GM18507 (cell line): ENCODE measurements at regions not wholly inside any gene's neighbourhood (a gene's known extent, or its start where the extent isn't known, plus 50 kb on each side); places are given as distances from the start of the nearest gene placed in this dataset.
"Not testable (repeated sequence)": the region's sequence is repeated elsewhere in the genome, so short reads cannot be mapped to it uniquely, and the experiment has no call there.

Experiments used
- DNase-seq: peaks from one replicate; pipeline ENCODE4 v3.0.0; 2011; ENCODE audit warnings: low read depth; ENCODE audit not compliant: insufficient read length; ENCODE audit errors: extremely low spot score
- FAIRE-seq: peaks from 2 replicates; lab custom pipeline; 2011; peaks lifted over from hg19 to GRCh38; lab: Jason Lieb, UNC

- not testable (repeated sequence) for DNase-seq, FAIRE-seq
These were observed 113.4 kb downstream of the XPNPEP1 start for GRCh38 chr10:109809954-109810353.

GRCh38 chr10:109801191-109801590 is 122.1 kb downstream of the XPNPEP1 start:
- not testable (repeated sequence) for DNase-seq, FAIRE-seq

GRCh38 chr10:109790647-109791046 is 132.7 kb downstream of the XPNPEP1 start:
- DNase-seq: no peak
- FAIRE-seq: no peak

- FAIRE-seq (no peak), DNase-seq (no peak)
These were observed 139.1 kb downstream of the XPNPEP1 start for GRCh38 chr10:109784236-109784635.

DNA sequence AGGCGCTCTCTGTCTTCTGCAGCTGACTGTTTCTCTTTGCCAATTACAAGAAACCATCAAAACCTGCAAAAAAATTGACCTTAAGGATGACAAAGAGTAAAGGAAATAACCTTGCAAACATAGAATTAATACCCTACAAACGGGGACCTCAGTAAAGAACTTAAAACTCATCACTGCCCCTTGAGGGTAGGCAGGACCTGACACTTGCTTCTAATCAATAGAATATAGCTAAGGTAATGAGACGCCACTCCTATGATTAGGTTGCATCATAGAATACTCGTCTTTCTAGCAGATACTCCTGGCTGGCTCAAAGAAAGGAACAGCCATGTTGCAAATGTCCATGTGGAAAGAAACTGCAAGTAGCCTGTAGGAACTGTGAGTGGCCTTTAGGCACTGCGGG is 140.0 kb downstream of the XPNPEP1 start:
- FAIRE-seq: no peak
- DNase-seq: no peak

GRCh38 chr10:109780997-109781396 is 142.3 kb downstream of the XPNPEP1 start:
- DNase-seq (no peak), FAIRE-seq (no peak)

- DNase-seq (no peak), FAIRE-seq (no peak)
These were observed 144.3 kb downstream of the XPNPEP1 start for GRCh38 chr10:109778993-109779392.

DNA sequence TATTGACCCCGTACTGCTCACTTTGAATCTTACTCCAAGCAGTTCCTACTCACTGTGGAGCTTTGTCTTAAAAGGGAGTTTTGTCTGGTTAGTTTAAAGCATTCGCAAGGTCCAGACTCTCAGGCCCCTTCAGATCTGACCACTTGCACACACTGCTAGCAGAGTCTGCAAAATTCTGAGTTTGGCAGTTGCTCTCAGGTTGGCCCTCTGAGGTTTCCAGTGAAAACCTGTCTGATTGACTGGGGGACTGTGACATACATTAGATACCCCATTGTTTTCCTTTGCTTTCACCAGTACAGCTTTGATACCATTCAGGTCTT is 149.2 kb downstream of the XPNPEP1 start:
- FAIRE-seq: no peak
- DNase-seq: no peak

DNA sequence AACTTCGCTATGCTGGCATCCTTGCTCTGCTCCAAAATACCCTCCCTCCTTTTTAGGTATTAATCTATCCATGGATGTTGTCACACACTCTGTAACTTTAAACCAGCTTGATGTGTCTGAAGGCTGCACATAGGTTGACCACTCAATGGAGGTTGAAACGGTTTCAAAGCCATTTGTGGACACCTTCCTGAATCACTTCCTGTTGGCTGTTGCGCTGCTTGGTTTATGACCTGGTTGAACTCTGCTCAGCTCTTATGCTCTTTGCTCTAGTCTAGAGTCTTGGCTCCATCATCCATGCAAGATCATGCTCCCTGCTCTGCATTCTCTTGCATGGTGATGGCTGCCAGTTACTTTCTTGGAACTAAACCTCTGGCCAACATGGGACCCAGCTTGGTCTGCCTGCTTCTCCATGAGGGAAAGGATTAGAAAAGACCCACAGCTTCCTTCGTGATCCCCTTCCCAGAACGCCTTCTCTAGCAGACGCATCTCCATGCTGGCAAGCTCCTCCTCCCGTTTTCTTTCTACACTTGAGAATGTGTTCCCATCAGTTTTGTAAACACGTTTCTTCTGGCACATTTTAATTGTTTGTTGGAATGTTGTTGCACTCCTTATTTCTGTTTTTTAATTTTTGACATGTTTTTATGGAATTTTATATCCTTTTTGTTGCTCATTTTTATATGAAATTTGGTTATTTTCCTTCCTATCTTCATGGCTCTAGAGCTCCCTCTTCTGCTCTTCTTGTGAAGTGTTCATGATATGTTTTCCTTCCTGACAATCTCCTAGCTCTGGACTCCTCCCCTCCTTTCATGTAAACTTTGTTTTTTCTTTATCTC is 149.8 kb downstream of the XPNPEP1 start:
- DNase-seq: no peak

DNA sequence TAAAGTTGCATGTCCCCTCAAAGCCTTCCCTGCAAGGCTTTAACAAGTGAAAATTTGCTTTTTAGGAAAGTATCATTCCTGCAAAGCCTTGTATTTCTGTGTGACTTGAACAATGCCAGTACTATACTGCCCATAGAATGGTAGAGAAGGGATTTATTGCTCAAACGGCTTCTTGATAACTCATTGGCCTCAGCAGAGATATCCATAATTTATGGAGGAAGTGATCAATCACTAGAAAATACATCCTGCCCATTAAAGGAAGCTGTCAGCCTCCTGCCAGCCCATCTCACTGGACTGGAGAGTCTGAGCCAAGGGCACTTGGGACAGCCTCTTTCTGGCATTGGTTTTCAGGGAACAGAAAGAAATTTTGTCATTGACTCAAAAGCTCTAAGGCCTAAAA is 152.6 kb downstream of the XPNPEP1 start:
- FAIRE-seq: no peak
- DNase-seq: no peak

More for the DNA sequence above, 149.8 kb downstream of the XPNPEP1 start:
- FAIRE-seq: peak; percentile 63

- no peak for DNase-seq
- no peak for FAIRE-seq
These were observed 153.3 kb downstream of the XPNPEP1 start for GRCh38 chr10:109769966-109770365.

DNA sequence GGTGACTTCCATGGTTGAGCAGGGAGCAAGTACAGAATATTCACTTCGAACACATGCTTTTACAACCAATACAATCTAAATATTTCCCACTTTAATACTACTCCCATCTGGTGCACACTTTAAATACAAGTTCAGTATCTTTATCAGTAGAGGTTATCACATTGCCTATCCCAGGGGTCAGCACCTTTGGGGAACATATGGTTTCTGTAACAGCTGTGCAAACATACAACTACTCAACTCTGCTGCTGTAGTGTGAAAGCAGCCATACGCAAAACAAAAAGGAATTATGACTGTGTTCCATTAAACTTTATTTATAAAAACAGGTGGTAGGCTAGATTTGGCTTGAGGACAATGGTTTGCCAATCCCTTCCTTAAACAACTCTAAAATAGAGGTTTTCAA is 157.5 kb downstream of the XPNPEP1 start:
- FAIRE-seq (no peak), DNase-seq (no peak)

DNA sequence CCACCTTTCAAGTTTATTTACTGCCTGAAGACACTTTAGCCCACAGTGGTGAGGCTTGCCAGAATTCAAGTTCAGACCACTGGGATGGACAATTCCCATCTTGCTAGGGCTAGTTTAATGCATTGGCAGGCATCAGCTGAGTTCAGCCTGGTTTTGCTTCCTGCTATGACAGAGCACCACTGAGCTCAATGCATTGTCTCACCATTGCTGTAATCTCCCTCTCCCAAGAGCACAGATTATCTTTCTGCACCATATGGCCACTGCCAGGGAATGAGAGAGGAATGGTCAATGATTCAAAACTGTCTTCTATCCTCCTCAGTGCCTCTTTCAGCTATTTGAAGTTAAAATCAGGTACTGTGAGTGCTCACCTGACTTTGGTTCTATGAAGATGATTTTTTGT is 160.8 kb downstream of the XPNPEP1 start:
- FAIRE-seq: no peak

DNA sequence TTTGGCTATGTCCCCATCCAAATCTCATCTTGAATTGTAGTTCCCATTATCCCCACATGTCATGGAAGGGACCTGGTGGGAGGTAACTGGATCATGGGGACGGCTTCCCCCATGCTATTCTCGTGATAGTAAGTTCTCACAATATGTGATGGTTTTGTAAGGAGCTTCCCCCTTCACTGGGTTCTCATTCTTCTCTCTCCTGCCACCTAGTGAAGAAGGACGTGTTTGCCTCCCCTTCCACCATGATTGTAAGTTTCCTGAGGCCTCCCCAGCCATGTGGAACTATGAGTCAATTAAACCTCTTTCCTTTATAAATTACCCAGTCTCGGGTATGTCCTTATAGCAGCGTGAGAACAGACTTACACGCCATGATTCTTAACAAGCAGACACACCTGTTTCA is 165.6 kb downstream of the XPNPEP1 start:
- not testable (repeated sequence) for FAIRE-seq, DNase-seq

More for the DNA sequence above, 160.8 kb downstream of the XPNPEP1 start:
- no peak for DNase-seq

DNA sequence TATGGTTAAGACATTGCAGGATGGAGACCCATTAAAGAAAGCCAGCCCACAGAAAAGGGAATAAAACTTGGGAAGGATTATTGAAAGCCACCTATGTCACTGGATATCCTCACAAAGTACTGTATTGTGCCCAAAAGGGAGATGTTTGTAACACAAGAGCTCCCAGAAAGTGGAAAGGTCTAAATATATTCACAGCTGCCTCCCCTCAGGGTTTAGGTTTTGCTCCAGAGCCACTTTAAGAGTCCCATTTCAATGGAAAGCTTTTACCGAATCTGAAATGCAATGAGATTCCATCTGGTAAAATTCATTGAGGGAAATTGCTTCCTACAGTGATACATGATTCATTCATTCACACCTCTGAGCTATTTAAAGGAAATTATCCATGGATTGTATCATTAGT is 176.4 kb downstream of the XPNPEP1 start:
- no peak for FAIRE-seq
- no peak for DNase-seq

GRCh38 chr10:109744020-109744419 is 179.3 kb downstream of the XPNPEP1 start:
- DNase-seq: no peak
- no peak for FAIRE-seq

DNA sequence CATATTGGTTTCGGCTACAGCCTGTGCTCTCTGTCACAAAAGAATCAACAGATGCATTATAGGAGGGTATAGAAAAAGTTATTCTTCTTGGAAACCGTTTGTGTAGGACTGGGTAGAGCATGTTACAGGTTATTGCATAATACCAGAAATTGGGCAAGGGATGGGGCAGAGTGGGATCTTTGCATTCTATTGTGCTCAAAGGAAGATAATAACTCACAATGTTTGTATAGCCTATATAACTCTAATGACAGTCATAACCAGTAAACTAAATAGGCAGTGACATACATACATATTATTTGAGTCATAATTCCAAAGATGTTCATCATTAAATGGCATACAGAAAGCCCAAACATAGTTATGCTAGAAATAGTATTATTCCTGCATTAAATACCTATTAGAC is 179.7 kb downstream of the XPNPEP1 start:
- FAIRE-seq: no peak
- no peak for DNase-seq

DNA sequence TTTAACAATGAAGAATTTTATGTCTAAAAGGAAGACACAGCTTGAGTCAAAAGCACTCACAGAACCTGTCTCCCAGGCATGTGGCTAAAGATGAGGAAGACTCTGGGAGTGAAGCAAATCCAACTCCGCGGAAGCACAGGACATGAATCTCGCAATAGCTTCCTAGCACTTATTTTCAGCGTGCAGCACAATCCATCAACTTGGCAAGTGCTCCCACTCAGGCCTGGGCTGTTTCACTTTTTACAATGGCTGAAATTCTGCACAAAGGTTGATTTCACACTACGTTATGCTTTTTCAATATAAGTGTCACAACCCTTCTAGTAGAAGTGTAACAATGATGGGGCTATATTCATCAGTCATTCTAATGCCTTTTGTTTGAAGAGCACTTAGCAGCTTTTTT is 180.2 kb downstream of the XPNPEP1 start:
- FAIRE-seq: no peak
- DNase-seq: no peak

GRCh38 chr10:109741712-109742111 is 181.6 kb downstream of the XPNPEP1 start:
- FAIRE-seq: no peak
- no peak for DNase-seq

GRCh38 chr10:109740436-109740835 is 182.9 kb downstream of the XPNPEP1 start:
- DNase-seq: no peak
- no peak for FAIRE-seq

DNA sequence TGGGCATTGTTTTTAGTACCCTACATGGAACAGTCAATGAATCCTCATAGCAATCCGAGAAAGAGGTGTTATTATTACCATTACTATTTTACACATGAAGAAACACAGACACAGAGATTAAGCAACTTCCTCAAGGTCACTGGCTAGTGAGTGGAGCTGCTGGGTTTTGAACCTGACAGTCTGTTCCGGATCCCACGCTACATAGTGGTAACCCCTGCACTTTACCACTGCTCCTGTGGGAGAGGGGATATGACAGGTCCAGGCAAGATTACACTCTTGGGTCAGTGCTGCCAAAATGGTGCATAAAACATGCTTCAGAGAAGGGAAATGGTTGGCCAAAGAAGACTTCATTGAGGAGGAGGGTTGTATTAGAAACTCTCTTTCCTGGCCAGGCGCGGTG is 185.7 kb downstream of the XPNPEP1 start:
- DNase-seq (no peak), FAIRE-seq (no peak)

GRCh38 chr10:109737009-109737408 is 186.3 kb downstream of the XPNPEP1 start:
- no peak for DNase-seq
- FAIRE-seq: no peak
